GM18511 (cell line): ENCODE measurements at regions not wholly inside any gene's neighbourhood (a gene's known extent, or its start where the extent isn't known, plus 50 kb on each side); places are given as distances from the start of the nearest gene placed in this dataset.

ENCODE experiments used
- ATAC-seq: cut with Tn5 transposase; IDR thresholded peaks from one replicate; pipeline ENCODE4 v1.9.1; 2021; ENCODE audit warnings: mild to moderate bottlenecking, moderate library complexity; ENCODE audit not compliant: unreplicated experiment

GRCh38 chr2:200013906-200014305, 58.5 kb downstream of the MAIP1 start:
- no peak for ATAC-seq

- peak; percentile 64 for ATAC-seq
Observed at GRCh38 chr2:200021449-200022114, 66.2 kb downstream of the MAIP1 start.

DNA sequence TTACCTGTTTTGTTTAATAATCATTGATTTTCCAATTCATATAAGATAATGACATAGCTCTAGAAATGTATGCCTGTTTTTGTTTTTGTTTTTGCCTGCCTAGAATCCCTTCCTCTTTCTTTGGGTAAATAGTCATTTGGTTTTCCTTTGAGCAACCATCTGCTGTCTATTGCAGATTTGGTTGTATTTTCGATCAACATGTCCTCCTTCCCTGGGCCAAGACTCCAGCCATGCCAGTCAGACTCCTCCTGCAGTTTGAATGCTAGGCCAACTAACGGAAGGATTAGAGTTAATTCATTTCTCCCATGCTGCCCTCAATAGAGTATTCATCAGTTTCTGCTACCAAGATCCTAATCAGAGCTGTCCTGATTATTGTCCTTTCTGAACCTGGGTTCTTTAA, 67.1 kb downstream of the MAIP1 start:
- no peak for ATAC-seq

DNA sequence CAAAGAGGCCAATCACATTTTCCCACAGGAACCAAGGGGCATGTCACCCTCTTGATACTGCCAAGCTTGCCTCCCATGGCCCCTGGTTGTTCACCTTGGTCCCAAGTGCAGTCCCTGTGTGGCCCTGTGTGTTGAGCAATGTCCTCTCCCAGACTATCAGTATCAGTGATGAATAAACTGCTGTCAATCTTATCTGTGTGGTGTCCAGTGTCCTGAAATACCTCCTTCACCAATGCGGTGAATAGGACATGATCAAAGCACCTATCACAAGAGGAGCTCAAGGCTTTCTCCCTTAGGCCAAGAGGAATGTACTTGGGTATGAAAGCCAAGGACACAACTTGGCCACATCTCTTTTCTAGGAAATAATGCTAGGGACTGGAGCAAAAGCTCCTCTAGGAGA, 68.2 kb downstream of the MAIP1 start:
- no peak for ATAC-seq

- ATAC-seq, result no peak
Observed at GRCh38 chr2:200025717-200026116, 70.3 kb downstream of the MAIP1 start.

DNA sequence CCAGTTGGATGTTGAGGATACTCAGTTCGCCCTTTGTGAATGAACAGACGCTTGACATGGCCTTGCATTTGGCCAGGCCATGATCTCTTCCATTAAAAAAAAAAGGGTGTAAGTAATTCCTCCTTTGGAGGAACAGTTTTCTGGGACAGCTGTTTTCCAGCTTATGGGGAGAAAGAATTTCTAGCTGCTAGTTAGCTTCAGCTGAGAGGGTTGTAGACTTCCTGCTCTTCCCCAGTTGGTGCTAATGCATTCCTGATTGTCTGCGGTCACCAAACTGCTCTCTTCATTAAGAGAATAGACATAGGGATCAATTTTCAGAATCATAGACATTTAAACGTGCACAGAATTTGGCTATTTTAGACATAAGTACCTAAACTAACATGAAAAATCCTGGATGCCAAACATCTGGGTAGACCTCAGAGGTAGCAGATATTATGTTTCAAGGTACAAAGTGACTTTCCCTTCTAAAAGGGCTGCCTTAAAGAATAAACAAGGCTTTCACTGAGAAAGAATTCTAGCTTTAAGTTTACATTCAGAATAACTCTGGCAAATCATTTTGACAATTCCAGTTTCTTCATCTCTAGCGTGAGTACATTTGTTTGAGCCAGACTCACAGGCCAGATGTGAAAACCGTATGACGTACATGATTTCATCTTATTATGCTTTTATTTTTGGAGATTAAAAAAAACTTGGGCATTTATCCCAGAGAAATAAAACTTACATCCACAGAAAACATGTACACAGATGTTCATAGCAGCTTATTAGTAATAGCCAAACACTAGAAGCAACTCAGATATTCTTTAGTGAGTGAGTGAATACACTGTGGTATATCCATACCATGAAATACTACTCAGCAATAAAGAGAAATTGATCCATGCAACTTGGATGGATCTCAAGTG, 71.2 kb downstream of the MAIP1 start:
- no peak for ATAC-seq

- ATAC-seq, result no peak
Observed at GRCh38 chr2:200028998-200029397, 73.6 kb downstream of the MAIP1 start.

DNA sequence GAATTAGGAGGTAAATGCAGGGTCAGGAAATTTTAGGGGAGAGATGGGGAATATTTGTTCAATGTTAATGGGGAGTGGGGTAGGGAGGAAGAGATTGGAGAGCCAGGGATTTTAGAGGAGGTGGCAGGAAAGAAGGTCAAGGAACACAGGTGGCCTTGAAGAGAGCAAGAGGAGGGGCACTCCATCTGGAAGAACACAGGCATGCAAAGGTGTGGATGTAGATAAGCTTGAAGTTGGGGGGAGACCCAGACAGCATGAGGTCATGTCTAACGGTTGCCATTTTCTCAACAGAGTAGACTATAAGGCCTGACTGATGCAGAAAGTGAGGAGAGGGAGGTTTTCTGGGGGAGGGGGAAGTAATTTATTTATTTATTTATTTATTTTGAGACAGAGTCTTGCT, 77.5 kb downstream of the MAIP1 start:
- no peak for ATAC-seq

- no peak for ATAC-seq
Observed at GRCh38 chr2:200033929-200034328, 78.5 kb downstream of the MAIP1 start.

- no peak for ATAC-seq
Observed at GRCh38 chr2:200034816-200035215, 79.4 kb downstream of the MAIP1 start.

GRCh38 chr2:200039724-200040650, 84.6 kb downstream of the MAIP1 start:
- ATAC-seq, result no peak

- ATAC-seq, result no peak
Observed at GRCh38 chr2:200040831-200041230, 85.4 kb downstream of the MAIP1 start.

- ATAC-seq, result no peak
Observed at GRCh38 chr2:200041639-200042038, 86.3 kb downstream of the MAIP1 start.

DNA sequence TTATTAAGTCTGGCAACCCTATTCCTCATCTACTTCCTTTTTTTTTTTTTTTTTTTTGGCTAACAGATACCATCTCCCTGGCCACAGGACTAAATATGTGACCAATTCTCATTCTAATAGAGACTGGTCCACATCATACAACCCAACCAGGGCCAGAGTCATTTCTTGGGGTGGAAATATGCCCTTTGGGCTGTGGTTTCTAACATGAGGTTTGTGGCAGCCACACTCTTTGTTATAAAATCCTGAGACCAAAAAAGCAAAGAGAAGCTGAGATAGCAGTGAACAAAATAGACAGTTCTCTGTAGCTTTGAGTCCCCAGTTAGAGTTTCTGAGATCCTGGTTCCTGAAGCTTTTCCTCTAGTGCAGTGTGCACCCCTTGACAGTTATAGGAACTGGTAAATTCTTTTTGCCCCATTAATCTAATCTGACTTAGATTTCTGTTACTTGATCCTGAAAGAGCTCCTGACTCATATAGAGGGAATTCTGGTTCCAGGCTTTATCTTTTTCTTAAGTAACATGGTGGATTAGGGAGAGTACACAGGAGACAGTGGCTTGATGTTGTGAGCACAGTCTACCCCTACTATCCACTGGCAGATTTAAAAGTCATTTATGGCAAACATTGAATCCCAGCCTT, 86.8 kb downstream of the MAIP1 start:
- no peak for ATAC-seq

DNA sequence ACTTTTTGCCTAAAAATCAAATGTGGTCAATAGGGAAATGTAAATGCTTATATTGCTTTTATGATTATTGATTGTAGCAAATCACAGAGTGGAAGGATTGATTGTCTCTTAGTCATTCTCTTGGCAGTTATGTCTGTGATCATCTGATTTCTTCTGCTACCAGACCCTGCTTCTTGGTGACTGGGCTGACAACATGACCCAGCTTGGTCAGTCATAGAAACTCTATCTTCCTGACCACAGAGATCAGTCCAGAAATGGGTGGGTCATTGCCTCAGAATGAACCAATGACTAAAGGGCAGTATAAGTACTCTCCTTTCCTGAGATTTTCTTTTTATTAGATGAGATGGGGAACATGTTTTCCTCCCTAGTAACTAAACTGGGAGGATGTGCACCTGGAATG, 87.6 kb downstream of the MAIP1 start:
- ATAC-seq, result no peak

- no peak for ATAC-seq
Observed at GRCh38 chr2:200044453-200044852, 89.1 kb downstream of the MAIP1 start.

GRCh38 chr2:200048421-200048820, 93.0 kb downstream of the MAIP1 start:
- no peak for ATAC-seq

- no peak for ATAC-seq
Observed at GRCh38 chr2:200049086-200049485, 93.7 kb downstream of the MAIP1 start.

DNA sequence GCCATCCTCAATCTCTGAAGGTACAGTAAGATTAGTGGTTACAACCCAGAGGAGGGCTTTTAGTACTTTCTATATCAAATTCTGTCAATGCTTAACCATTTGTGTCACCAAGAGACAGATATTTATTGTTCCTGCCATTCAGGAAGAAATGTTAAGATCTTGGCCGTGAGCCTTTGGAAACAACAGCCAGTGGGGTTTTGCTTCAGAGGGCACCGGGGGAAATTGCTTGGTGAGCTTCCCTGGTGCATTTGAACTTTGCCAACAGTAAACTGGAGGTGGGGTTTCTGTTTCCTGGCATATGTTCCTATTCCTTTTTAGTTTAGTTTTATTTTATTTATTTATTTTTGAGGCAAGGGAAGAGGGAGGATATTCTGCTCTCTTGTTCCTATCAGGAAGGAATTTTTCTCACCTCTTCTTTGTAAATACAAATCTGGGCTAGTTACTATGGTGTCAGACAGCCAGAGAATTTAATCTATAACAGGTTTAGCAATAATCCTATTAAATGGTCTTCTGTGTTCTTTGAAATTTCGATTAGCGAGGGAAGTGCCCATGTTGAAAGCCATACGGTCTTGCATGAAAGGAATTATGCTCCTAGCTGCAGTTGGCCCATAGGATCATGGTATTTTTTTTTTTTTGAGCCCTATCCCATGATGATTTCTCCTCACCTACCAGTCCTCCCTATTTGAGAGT, 95.7 kb downstream of the MAIP1 start:
- no peak for ATAC-seq

- no peak for ATAC-seq
Observed at GRCh38 chr2:200051611-200051945, 96.2 kb downstream of the MAIP1 start.
